IMR-90 (cell line): ENCODE measurements at regions not wholly inside any gene's neighbourhood (a gene's known extent, or its start where the extent isn't known, plus 50 kb on each side); places are given as distances from the start of the nearest gene placed in this dataset.

Experiments used
- ATAC-seq: fragments of 200-7000 bp; cut with Tn5 transposase; 2 replicates; pipeline ENCODE4 v1.9.1; 2020; ENCODE audit warnings: low read depth, mild to moderate bottlenecking, moderate library complexity
- BruUV-seq: library from RNA; stranded (reverse); fragments of 400-500 nt; replicated peaks from 2 replicates; lab custom pipeline; 2021; lab: Mats Ljungman, UMichigan
- CTCF ChIA-PET: fragments of 300-600 bp; formaldehyde crosslinking; extraction: SDS; loops from one replicate; lab custom pipeline; 2021; ENCODE audit warnings: antibody characterized with exemption; lab: Yijun Ruan, JAX
- POLR2A ChIA-PET: fragments of 300-600 bp; sonication (Branson Sonifier 250); formaldehyde crosslinking; loops from one replicate; lab custom pipeline; 2022; ENCODE audit warnings: antibody characterized with exemption; ENCODE audit not compliant: unreplicated experiment; lab: Charles Lee
- DNase-seq: peaks from one replicate; pipeline ENCODE4 v3.0.0; 2013
- H2AFZ ChIP-seq: replicated peaks from 2 replicates; pipeline ENCODE3; 2013; ENCODE audit warnings: low read length, mild to moderate bottlenecking; ENCODE audit not compliant: poor library complexity
- H2AK5ac ChIP-seq: 2 replicates; pipeline ENCODE4 v1.6.1; 2013; ENCODE audit warnings: low read depth, low read length, inconsistent platforms
- H2AK9ac ChIP-seq: replicated peaks from 2 replicates; pipeline ENCODE3; 2013; ENCODE audit warnings: mild to moderate bottlenecking, low read depth, low read length, moderate library complexity; ENCODE audit not compliant: poor library complexity
- H2BK120ac ChIP-seq: 2 replicates; pipeline ENCODE4 v1.6.1; 2013; ENCODE audit warnings: low read depth, low read length, inconsistent platforms
- H2BK15ac ChIP-seq: 3 replicates; pipeline ENCODE4 v1.6.1; 2013; ENCODE audit warnings: low read depth, low read length, inconsistent platforms
- H2BK20ac ChIP-seq: 2 replicates; pipeline ENCODE4 v1.6.1; 2013; ENCODE audit warnings: low read depth, mild to moderate bottlenecking, inconsistent platforms, low read length, moderate library complexity
- H2BK5ac ChIP-seq: 2 replicates; pipeline ENCODE4 v1.6.1; 2013; ENCODE audit warnings: mild to moderate bottlenecking, low read depth, low read length, inconsistent platforms; ENCODE audit not compliant: poor library complexity, severe bottlenecking
- H3K14ac ChIP-seq: replicated peaks from 2 replicates; pipeline ENCODE4 v1.6.1; 2013; ENCODE audit warnings: low read depth, low read length, inconsistent platforms
- H3K18ac ChIP-seq: 2 replicates; pipeline ENCODE4 v1.6.1; 2013; ENCODE audit warnings: low read depth, low read length, control low read depth
- H3K23ac ChIP-seq: 2 replicates; pipeline ENCODE4 v1.6.1; 2013; ENCODE audit warnings: low read depth, low read length, inconsistent platforms
- H3K27ac ChIP-seq: 2 replicates; pipeline ENCODE4 v1.5.1; 2013; ENCODE audit warnings: mild to moderate bottlenecking, control low read depth, low read length; ENCODE audit not compliant: insufficient read depth
- H3K27me3 ChIP-seq: 2 replicates; pipeline ENCODE4 v1.6.1; 2013; ENCODE audit warnings: low read length; ENCODE audit not compliant: control insufficient read depth, insufficient read depth
- H3K36me3 ChIP-seq: 2 replicates; pipeline ENCODE4 v1.6.1; 2013; ENCODE audit warnings: low read length, mixed read lengths; ENCODE audit not compliant: control insufficient read depth, insufficient read depth
- H3K4ac ChIP-seq: 2 replicates; pipeline ENCODE4 v1.6.1; 2013; ENCODE audit warnings: low read depth, low read length, inconsistent platforms
- H3K4me1 ChIP-seq: 2 replicates; pipeline ENCODE4 v1.6.1; 2013; ENCODE audit warnings: low read length, mixed read lengths; ENCODE audit not compliant: control insufficient read depth, insufficient read depth
- H3K4me2 ChIP-seq: 2 replicates; pipeline ENCODE4 v1.6.1; 2013; ENCODE audit warnings: low read depth, mild to moderate bottlenecking, control low read depth, low read length, moderate library complexity
- H3K4me3 ChIP-seq: 2 replicates; pipeline ENCODE4 v1.5.1; 2013; ENCODE audit warnings: low read depth, mild to moderate bottlenecking, control low read depth, low read length, moderate library complexity; ENCODE audit not compliant: insufficient read depth
- H3K56ac ChIP-seq: 2 replicates; pipeline ENCODE4 v1.6.1; 2013; ENCODE audit warnings: low read length, inconsistent platforms; ENCODE audit not compliant: insufficient read depth; ENCODE audit errors: extremely low read depth
- H3K79me1 ChIP-seq, 2 experiments: 2 replicates each; pipeline ENCODE4 v1.6.1; 2013; ENCODE audit warnings: low read length in 2 of 2, inconsistent platforms in 1 of 2, low read depth in 1 of 2
- H3K9ac ChIP-seq: 2 replicates; pipeline ENCODE4 v1.6.1; 2013; ENCODE audit warnings: low read depth, low read length, control low read depth
- H3K9me1 ChIP-seq: 2 replicates; pipeline ENCODE4 v1.6.1; 2013; ENCODE audit warnings: low read length, inconsistent platforms; ENCODE audit not compliant: insufficient read depth
- H3K9me3 ChIP-seq: 2 replicates; pipeline ENCODE4 v1.6.1; 2013; ENCODE audit warnings: low read length; ENCODE audit not compliant: control insufficient read depth, insufficient read depth
- H4K20me1 ChIP-seq: 2 replicates; pipeline ENCODE4 v1.6.1; 2013; ENCODE audit warnings: low read length, inconsistent platforms; ENCODE audit not compliant: insufficient read depth
- H4K5ac ChIP-seq: 2 replicates; pipeline ENCODE4 v1.6.1; 2013; ENCODE audit warnings: mild to moderate bottlenecking, low read depth, low read length, control low read depth
- H4K8ac ChIP-seq, 2 experiments: 2 replicates each; pipeline ENCODE4 v1.6.1; 2013; ENCODE audit warnings: low read depth in 2 of 2, low read length in 2 of 2, control low read depth in 1 of 2, inconsistent platforms in 1 of 2
- H4K91ac ChIP-seq: 2 replicates; pipeline ENCODE4 v1.6.1; 2013; ENCODE audit warnings: low read depth, low read length, inconsistent platforms; ENCODE audit not compliant: insufficient read depth
- BHLHE40 ChIP-seq: fragments of 150-350 bp; IDR thresholded peaks from 2 replicates; pipeline ENCODE4 v1.6.1; 2016; ENCODE audit warnings: mild to moderate bottlenecking, low read depth, low read length
- CEBPB ChIP-seq: IDR thresholded peaks from 2 replicates; pipeline ENCODE4 v1.6.1; 2012; ENCODE audit warnings: low read depth, low read length, improper control_type of control experiment
- MAZ ChIP-seq: IDR thresholded peaks from 2 replicates; pipeline ENCODE4 v1.6.1; 2012; ENCODE audit warnings: low read depth, mild to moderate bottlenecking, low read length, improper control_type of control experiment, moderate library complexity, borderline replicate concordance
- MXI1 ChIP-seq: IDR thresholded peaks from 2 replicates; pipeline ENCODE4 v1.6.1; 2012; ENCODE audit warnings: low read depth, mild to moderate bottlenecking, low read length, moderate library complexity, borderline replicate concordance
- NFE2L2 ChIP-seq: fragments of 150-350 bp; IDR thresholded peaks from 2 replicates; pipeline ENCODE4 v1.6.1; 2016; ENCODE audit warnings: low read depth, mild to moderate bottlenecking, low read length
- POLR2A ChIP-seq: IDR thresholded peaks from 2 replicates; pipeline ENCODE4 v1.6.1; 2012; ENCODE audit warnings: mild to moderate bottlenecking, low read depth, low read length
- RAD21 ChIP-seq: IDR thresholded peaks from 2 replicates; pipeline ENCODE4 v1.6.1; 2012; ENCODE audit warnings: low read length, improper control_type of control experiment
- RCOR1 ChIP-seq: IDR thresholded peaks from 2 replicates; pipeline ENCODE4 v1.6.1; 2012; ENCODE audit warnings: mild to moderate bottlenecking, low read length, improper control_type of control experiment; ENCODE audit not compliant: insufficient replicate concordance
- RFX5 ChIP-seq: IDR thresholded peaks from 2 replicates; pipeline ENCODE4 v1.8.0; 2012; ENCODE audit warnings: low read depth, mild to moderate bottlenecking, low read length, moderate library complexity
- WGBS, 2 experiments: methylation state at CpG; one replicate each; pipeline versions ENCODE4 v1.1.5 to v1.1.7; 2013; ENCODE audit warnings: missing lambda C conversion rate in 2 of 2; ENCODE audit not compliant: insufficient read length in 1 of 2; ENCODE audit errors: extremely low coverage in 2 of 2; 5-methylcytosine and 5-hydroxymethylcytosine counted together
- dilution Hi-C: fragments of 300-500 bp; cut with HindIII; formaldehyde crosslinking; loops from one replicate; pipeline ENCODE4 v1.14.3; 2018; ENCODE audit warnings: low sequenced_read_pairs; ENCODE audit not compliant: unreplicated experiment
- in situ Hi-C: fragments of 300-500 bp; cut with MboI; formaldehyde crosslinking; loops from 3 replicates; pipeline ENCODE4 v1.14.3; 2019; ENCODE audit warnings: low sequenced_read_pairs, inconsistent platforms, mixed read lengths
- intact Hi-C: fragments of 100-400 bp; cut with micrococcal nuclease; formaldehyde crosslinking; loops from 2 replicates; pipeline ENCODE4 v1.10.0; 2022
- TF ChIP-seq, protein P1 (sequence below): conservative IDR thresholded peaks from 2 replicates; pipeline ENCODE4 v1.5.1; 2012; ENCODE audit warnings: mild to moderate bottlenecking, low read depth, low read length, improper control_type of control experiment
- TF ChIP-seq, protein P2 (sequence below): fragments of 150-350 bp; IDR thresholded peaks from 2 replicates; pipeline ENCODE4 v1.6.1; 2016; ENCODE audit warnings: low read depth, mild to moderate bottlenecking, low read length, moderate library complexity, borderline replicate concordance

DNA sequence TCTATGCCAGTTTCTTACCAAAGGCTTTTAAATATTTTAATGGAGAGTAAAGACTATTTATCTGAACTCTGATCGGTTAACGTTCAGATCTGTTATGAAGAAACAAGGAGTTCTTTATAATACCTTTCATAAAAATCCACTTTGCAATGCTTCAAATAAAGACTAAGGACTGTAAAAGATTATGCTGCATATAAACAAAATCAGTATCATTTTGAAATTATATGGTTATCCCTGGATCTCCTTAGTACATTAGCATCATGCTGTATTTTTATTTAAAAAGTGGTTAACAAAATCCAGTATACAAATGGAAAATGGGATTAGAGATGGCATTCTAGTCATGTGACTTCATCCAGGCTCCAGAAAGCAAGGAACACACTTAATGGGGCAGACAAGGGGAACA, 386.8 kb downstream of the LMO4 start:
- POLR2A ChIA-PET, result no interaction called here
- Histone ChIP-seq H4K20me1 (no peaks in the 10 kb centered on the region), H3K4ac (no peak overlapping the region), H2AK9ac (no peak overlapping the region), H3K9me1 (no peaks in the 10 kb centered on the region), H3K14ac (no peak overlapping the region), H3K18ac (no peak overlapping the region), H2AFZ (no peak overlapping the region), H2BK120ac (no peak overlapping the region), H3K9me3 (no peaks in the 10 kb centered on the region), H3K79me1 (no peaks in the 10 kb centered on the region), H2BK20ac (no peak overlapping the region), H2BK5ac (no peak overlapping the region), H3K23ac (no peak overlapping the region), H3K9ac (no peak overlapping the region), H3K27ac (no peak overlapping the region), H4K8ac (no peak overlapping the region), H3K27me3 (no peaks in the 10 kb centered on the region), H2AK5ac (no peak overlapping the region), H4K5ac (no peak overlapping the region), H3K4me2 (no peak overlapping the region), H3K4me3 (no peak overlapping the region), H4K91ac (no peak overlapping the region), H3K4me1 (no peaks in the 10 kb centered on the region), H2BK15ac (no peak overlapping the region), H3K56ac (no peak overlapping the region), H3K36me3 (no peaks in the 10 kb centered on the region)
- no peak for DNase-seq
- no CpG with 5 or more reads among the region's 2 CpGs for WGBS, 2 experiments
- intact Hi-C loops (no loop called here), in situ Hi-C loops (no loop called here), dilution Hi-C loops (no loop called here)
- no peak for ATAC-seq
- no peak for TF ChIP-seq CEBPB
- TF ChIP-seq BHLHE40, result no peak
- no peak for TF ChIP-seq MXI1
- no peak for TF ChIP-seq RAD21
- no peak for TF ChIP-seq POLR2A
- no peak for TF ChIP-seq RCOR1
- TF ChIP-seq RFX5, result no peak
- TF ChIP-seq, protein P1, sequence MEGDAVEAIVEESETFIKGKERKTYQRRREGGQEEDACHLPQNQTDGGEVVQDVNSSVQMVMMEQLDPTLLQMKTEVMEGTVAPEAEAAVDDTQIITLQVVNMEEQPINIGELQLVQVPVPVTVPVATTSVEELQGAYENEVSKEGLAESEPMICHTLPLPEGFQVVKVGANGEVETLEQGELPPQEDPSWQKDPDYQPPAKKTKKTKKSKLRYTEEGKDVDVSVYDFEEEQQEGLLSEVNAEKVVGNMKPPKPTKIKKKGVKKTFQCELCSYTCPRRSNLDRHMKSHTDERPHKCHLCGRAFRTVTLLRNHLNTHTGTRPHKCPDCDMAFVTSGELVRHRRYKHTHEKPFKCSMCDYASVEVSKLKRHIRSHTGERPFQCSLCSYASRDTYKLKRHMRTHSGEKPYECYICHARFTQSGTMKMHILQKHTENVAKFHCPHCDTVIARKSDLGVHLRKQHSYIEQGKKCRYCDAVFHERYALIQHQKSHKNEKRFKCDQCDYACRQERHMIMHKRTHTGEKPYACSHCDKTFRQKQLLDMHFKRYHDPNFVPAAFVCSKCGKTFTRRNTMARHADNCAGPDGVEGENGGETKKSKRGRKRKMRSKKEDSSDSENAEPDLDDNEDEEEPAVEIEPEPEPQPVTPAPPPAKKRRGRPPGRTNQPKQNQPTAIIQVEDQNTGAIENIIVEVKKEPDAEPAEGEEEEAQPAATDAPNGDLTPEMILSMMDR, result no peak
- TF ChIP-seq NFE2L2, result no peak
- TF ChIP-seq, protein P2, sequence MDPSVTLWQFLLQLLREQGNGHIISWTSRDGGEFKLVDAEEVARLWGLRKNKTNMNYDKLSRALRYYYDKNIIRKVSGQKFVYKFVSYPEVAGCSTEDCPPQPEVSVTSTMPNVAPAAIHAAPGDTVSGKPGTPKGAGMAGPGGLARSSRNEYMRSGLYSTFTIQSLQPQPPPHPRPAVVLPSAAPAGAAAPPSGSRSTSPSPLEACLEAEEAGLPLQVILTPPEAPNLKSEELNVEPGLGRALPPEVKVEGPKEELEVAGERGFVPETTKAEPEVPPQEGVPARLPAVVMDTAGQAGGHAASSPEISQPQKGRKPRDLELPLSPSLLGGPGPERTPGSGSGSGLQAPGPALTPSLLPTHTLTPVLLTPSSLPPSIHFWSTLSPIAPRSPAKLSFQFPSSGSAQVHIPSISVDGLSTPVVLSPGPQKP, result no peak
- TF ChIP-seq MAZ, result no peak
- no TSS peak for BruUV-seq
- CTCF ChIA-PET, result no interaction called here
